DMS53 (cell line): ENCODE measurements at regions not wholly inside any gene's neighbourhood (a gene's known extent, or its start where the extent isn't known, plus 50 kb on each side); places are given as distances from the start of the nearest gene placed in this dataset.
A peak's percentile ranks its signal among the peaks of the same experiment; 100 is the strongest.

ENCODE experiments used
- DNase-seq: peaks from one replicate; lab custom pipeline; 2025; lab: John Stamatoyannopoulos, UW

GRCh38 chrX:98371994-98372393 is 1488.3 kb downstream of the RPA4 start:
- DNase-seq, result no peak

- peak; percentile 33 for DNase-seq
Observed at GRCh38 chrX:98379134-98379533, 1495.4 kb downstream of the RPA4 start.

GRCh38 chrX:98380106-98380505 is 1496.4 kb downstream of the RPA4 start:
- DNase-seq, result no peak

- DNase-seq, result no peak
Observed at GRCh38 chrX:98380556-98380955, 1496.8 kb downstream of the RPA4 start.

- no peak for DNase-seq
Observed at GRCh38 chrX:98398542-98398941, 1514.8 kb downstream of the RPA4 start.

- peak; percentile 48 for DNase-seq
Observed at GRCh38 chrX:98405376-98405775, 1521.7 kb downstream of the RPA4 start.

GRCh38 chrX:98407584-98407983 is 1523.9 kb downstream of the RPA4 start:
- DNase-seq, result no peak

- DNase-seq, result no peak
Observed at GRCh38 chrX:98409867-98410266, 1526.2 kb downstream of the RPA4 start.

GRCh38 chrX:98412058-98412457 is 1528.3 kb downstream of the RPA4 start:
- DNase-seq, result no peak

GRCh38 chrX:98422536-98422935 is 1538.8 kb downstream of the RPA4 start:
- DNase-seq, result no peak

- DNase-seq, result no peak
Observed at GRCh38 chrX:98432413-98432812, 1548.7 kb downstream of the RPA4 start.

GRCh38 chrX:98448524-98448923 is 1564.8 kb downstream of the RPA4 start:
- no peak for DNase-seq

GRCh38 chrX:98452456-98452855 is 1568.7 kb downstream of the RPA4 start:
- DNase-seq, result no peak

GRCh38 chrX:98459669-98460068 is 1576.0 kb downstream of the RPA4 start:
- no peak for DNase-seq

GRCh38 chrX:98480606-98481005 is 1596.9 kb downstream of the RPA4 start:
- DNase-seq, result peak; percentile 4

GRCh38 chrX:98481636-98482035 is 1597.9 kb downstream of the RPA4 start:
- DNase-seq, result no peak

GRCh38 chrX:98490670-98491069 is 1607.0 kb downstream of the RPA4 start:
- DNase-seq, result no peak

- no peak for DNase-seq
Observed at GRCh38 chrX:98501426-98501825, 1617.7 kb downstream of the RPA4 start.

GRCh38 chrX:98506907-98507306 is 1623.2 kb downstream of the RPA4 start:
- no peak for DNase-seq

GRCh38 chrX:98514032-98514431 is 1630.3 kb downstream of the RPA4 start:
- no peak for DNase-seq

GRCh38 chrX:98516120-98516519 is 1632.4 kb downstream of the RPA4 start:
- no peak for DNase-seq

GRCh38 chrX:98523026-98523425 is 1639.3 kb downstream of the RPA4 start:
- no peak for DNase-seq

GRCh38 chrX:98523521-98523920 is 1639.8 kb downstream of the RPA4 start:
- no peak for DNase-seq

- DNase-seq, result no peak
Observed at GRCh38 chrX:98548519-98548918, 1664.8 kb downstream of the RPA4 start.

GRCh38 chrX:98568795-98569194 is 1685.1 kb downstream of the RPA4 start:
- no peak for DNase-seq
